ENCODE measurements at regions not wholly inside any gene's neighbourhood (a gene's known extent, or its start where the extent isn't known, plus 50 kb on each side); places are given as distances from the start of the nearest gene placed in this dataset.

GRCh38 chr6:60867548-60867947 is 1418.5 kb downstream of the KHDRBS2 start:
- no peaks in the 10 kb centered on the region for H3K9me3 ChIP-seq (ENCODE audit: control insufficient read depth in 1 of 2, insufficient read depth in 1 of 2, low read depth in 1 of 2, low read length in 2 of 2)
- ATAC-seq (no peak), DNase-seq (ENCODE audit: low read depth, low spot score) (no peak)
- no peaks in the 10 kb centered on the region for H3K27me3 ChIP-seq (ENCODE audit: insufficient read depth, low read length)
- H3K9me2 ChIP-seq (ENCODE audit: insufficient read depth), result no peaks in the 10 kb centered on the region
- no peak overlapping the region for H3K27ac ChIP-seq (ENCODE audit: low read depth, low read length)
- H3K4me1 ChIP-seq (ENCODE audit: control insufficient read depth in 1 of 2, insufficient read depth in 2 of 2, low read length in 2 of 2), result no peaks in the 10 kb centered on the region
- H4K20me1 ChIP-seq (ENCODE audit: insufficient read depth), result no peaks in the 10 kb centered on the region
- ChIA-PET CTCF (no interaction called here), POLR2A (no interaction called here), RAD21 (ENCODE audit: low non-redundant PET in 1 of 2, low total read pairs in 2 of 2, uncharacterized antibody in 2 of 2, unreplicated experiment in 2 of 2) (no interaction called here)
- intact Hi-C loops (cut with micrococcal nuclease), result no loop called here
- no peak overlapping the region for H3K4me2 ChIP-seq (ENCODE audit: low read length)
- H2AFZ ChIP-seq (ENCODE audit: low read depth, low read length, poor library complexity, severe bottlenecking), result no peak overlapping the region
- no TSS peak for BruUV-seq (replicated peaks)
- no peak overlapping the region for H3K9ac ChIP-seq (ENCODE audit: low read length)
- no peaks in the 10 kb centered on the region for H3K79me2 ChIP-seq (ENCODE audit: insufficient read depth, low read length)
- no peaks in the 10 kb centered on the region for H3K36me3 ChIP-seq (ENCODE audit: control insufficient read depth in 1 of 2, insufficient read depth in 2 of 2, low read length in 2 of 2)
- H3K4me3 ChIP-seq (replicated peaks in 1 of 2; ENCODE audit: low read depth in 1 of 2, low read length in 2 of 2), result no peak overlapping the region
- TF ChIP-seq POLR2A (IDR thresholded peaks at IDR 0.05; ENCODE audit: borderline replicate concordance, extremely low read depth, insufficient read depth, insufficient read length) (no peak), REST (IDR thresholded peaks at IDR 0.05; ENCODE audit: low read depth) (no peak), JUND (IDR thresholded peaks at IDR 0.05) (no peak), ELF1 (IDR thresholded peaks at IDR 0.05; ENCODE audit: borderline replicate concordance, low read depth) (no peak), ZBTB33 (IDR thresholded peaks at IDR 0.05; ENCODE audit: extremely low read depth, insufficient replicate concordance, low read length) (no peak), CBX3 (IDR thresholded peaks at IDR 0.05; ENCODE audit: low read depth) (no peak), SIN3A (IDR thresholded peaks at IDR 0.05; ENCODE audit: low read depth) (no peak), EGR1 (IDR thresholded peaks at IDR 0.05; ENCODE audit: low read depth) (no peak), TCF7L2 (IDR thresholded peaks at IDR 0.05; ENCODE audit: borderline replicate concordance, extremely low read depth, insufficient read depth, insufficient read length) (no peak), SRF (IDR thresholded peaks at IDR 0.05; ENCODE audit: low read depth) (no peak), ZFX (IDR thresholded peaks at IDR 0.05) (no peak), CEBPB (IDR thresholded peaks at IDR 0.05; ENCODE audit: low read depth) (no peak), RAD21 (IDR thresholded peaks at IDR 0.05; ENCODE audit: low read depth) (no peak), POLR2AphosphoS5 (IDR thresholded peaks at IDR 0.05; ENCODE audit: low read depth, low read length) (no peak), MAX (IDR thresholded peaks at IDR 0.05) (no peak), SP1 (IDR thresholded peaks at IDR 0.05; ENCODE audit: low read depth) (no peak), EZH2phosphoT487 (IDR thresholded peaks at IDR 0.05; ENCODE audit: borderline replicate concordance) (no peak), CTCF (IDR thresholded peaks at IDR 0.05 in 2 of 3, conservative IDR thresholded peaks at IDR 0.05 in 1 of 3; ENCODE audit: borderline replicate concordance in 1 of 3, insufficient read depth in 1 of 3, low read depth in 2 of 3, low read length in 2 of 3) (no peak)

All from HCT116 (cell line).